ENCODE measurements at regions not wholly inside any gene's neighbourhood (a gene's known extent, or its start where the extent isn't known, plus 50 kb on each side); places are given as distances from the start of the nearest gene placed in this dataset.

DNA sequence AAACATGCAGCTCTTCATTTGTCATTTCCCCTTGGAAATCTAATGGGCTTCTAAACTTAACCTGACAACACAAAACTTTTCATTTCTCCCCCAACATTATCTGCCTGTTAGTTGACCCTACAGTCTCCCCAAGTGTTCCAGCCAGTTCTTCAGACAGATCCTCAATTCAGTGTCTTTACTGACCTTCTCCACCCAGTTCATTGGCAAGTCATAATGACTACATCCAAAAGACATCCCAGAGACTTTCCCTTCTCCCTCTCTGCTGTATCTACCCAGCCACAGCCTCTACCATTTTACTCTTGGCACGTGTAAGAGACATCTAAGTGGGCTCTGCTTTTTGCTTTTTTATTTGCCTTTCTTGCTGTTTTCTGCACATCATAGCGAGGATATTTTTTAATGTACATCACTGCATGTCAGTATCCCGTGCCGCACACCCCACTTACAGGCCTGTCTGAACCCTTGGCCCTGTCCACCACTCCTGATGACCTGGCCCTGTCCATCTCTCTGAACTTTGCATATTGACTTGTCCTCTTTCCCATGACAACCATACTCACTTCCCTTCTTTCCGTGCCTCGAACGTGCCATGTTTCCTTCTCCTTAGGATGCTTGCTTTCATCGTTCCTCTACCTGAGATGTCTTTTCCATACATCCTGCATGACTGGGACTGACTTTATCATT, 391.9 kb downstream of the IRS2 start:
- no peak for DNase-seq

DNA sequence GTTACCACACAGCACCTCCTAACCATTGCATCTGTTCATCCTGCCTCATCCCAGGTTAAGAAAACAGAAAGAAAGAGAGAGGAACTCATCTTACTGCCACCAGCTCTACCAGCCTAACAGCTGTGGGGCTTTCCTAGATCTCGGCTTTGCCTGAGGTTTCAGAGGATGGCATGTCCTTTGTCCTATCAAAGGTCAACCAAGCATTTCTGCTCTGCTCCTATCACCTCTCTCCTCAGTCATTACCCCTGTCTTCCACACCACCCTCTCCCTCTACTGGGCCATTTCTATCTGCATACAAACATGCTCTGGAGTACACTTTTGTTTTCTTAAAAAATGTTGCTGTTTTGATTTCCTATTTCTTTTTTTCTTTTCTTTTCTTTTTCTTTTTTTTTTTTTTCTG, 393.3 kb downstream of the IRS2 start:
- DNase-seq: no peak

DNA sequence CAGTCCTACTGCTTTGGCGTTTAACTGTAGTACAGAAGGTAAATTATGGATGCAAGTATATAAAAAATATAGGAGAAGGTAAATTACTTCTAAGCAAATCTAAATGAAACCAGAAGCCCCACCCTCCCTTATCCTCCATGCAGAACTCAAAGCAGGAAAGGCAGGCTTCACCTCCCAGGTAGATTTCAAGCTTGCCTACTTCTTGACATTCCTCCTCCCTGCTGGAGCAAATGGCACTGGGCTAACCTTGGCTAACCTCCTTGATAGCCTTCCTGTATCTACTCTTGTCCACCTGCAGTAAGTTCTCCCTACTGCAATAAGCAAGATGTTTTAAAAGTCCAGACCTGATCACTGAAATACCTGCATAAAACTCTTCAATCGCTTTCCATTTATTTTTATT, 396.0 kb downstream of the IRS2 start:
- no peak for DNase-seq

DNA sequence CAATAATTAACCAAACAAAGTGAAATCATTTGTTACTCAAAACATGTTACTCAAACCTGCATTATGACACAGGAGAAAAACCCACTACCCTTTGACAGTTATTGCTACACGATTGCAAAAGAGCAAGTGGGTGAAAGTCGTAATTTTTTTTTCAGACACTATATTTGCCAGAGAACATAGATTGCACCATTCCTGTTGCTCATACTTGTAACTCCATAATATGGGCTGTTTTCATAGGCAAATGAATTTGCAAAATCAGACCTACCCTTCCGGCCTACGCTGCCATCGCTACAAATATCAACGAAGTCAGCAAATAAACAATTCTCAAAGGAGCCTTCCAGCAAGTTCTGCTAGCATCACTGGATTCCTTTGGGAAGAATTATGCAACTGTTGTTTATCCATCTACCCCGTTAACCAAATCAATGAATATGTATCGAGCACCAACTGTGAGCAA, 396.5 kb downstream of the IRS2 start:
- no peak for DNase-seq

DNA sequence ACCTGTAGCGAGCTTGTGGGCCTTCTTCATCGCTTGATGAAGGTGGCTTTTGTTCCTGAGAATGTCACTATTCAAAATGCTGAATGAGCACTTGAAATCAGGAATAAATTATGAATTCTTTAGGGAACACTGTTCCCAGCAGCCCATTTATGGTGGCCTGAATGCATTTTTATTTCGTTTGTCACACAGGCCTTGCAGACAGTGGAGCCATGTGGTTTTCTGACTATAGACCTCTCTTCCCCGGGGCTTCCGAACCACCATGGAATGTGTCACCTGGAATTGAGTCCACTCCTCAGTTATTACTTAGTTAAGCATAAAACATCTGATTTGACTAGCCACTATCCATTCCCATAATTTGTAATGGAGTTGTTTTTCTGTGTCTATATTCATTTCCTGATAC, 396.9 kb downstream of the IRS2 start:
- DNase-seq: no peak

DNA sequence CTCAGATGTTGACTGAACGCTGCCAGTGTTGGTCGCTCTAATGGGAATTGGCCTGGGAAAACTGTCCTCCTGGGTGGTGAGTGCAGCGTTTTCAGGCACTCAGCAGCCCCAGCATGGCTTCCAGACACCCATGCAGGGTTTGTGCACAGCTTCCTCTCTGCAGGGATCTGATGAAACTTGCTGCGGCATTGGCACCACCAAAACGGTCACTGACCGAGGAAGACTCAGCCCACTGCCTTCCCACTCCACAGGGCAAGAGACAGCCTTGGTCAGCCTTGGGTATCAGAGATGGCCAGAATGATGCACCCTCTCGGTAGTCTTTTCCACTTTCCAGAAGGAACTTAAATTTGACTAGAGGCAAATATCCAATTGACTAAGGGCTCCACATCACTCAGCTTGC, 398.9 kb downstream of the IRS2 start:
- no peak for DNase-seq

DNA sequence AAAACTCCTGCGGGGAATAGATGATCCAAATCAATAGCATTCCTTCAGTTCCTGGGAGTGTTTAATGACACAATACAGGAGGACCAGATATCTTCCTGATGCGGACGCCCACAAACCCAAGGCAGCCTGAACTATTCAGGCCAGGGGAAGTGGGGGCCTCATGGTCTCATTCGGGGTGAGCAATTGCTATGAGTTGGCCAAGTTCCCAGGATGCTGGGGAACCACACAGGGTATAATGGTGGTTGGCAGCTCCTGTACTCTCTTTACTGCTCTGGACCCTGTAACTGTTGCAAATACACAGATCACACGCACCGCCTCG, 401.2 kb downstream of the IRS2 start:
- no peak for DNase-seq

DNA sequence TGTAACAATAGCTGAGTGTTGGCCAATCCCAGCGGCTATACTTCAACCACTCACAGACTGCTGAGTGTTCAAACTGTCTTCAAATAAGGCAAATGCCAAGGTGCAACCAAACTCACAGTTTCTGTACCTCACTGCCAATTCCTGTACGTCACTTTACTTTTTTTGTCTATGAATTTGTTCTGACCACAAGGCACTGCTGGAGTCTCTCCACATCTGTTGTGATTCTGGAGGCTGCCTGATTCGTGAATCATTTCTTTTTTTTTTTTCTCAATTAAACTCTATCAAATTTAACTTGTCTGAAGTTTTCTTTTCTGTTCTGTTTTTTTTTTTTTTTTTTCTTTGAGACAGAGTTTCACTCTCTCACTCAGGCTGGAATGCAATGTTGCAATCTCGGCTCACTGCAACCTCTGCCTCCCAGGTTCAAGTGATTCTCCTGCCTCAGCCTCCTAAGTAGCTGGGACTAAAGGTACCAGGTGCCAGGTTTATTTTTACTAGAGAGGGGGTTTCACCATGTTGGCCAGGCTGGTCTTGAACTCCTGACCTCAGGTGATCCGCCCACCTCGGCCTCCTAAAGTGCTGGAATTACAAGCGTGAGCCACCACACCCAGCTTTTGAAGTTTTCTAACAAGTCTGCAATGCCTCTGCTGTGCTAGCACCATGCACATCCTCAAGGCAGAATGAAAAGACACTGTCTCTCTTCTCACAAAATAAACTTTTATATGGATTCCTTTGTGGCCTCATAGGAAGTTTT, 401.7 kb downstream of the IRS2 start:
- no peak for DNase-seq

DNA sequence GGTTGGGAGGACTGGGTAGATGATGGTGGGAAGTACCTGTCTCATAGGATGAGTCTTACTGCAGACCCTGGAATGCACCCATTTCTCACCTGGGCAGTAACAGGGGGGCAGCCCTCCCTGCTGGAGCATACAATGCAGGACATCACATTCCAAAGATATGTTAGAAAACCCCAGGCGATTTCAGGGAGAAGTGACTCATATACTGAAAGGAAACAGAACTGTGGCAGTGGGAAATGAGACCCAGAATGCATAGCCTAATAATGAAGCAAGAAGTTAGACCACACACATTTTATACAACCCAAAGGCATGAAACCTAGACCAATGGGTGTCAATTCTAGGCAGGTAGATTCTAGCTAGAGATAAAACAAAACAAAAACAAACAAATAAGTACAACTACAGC, 402.7 kb downstream of the IRS2 start:
- no peak for DNase-seq

DNA sequence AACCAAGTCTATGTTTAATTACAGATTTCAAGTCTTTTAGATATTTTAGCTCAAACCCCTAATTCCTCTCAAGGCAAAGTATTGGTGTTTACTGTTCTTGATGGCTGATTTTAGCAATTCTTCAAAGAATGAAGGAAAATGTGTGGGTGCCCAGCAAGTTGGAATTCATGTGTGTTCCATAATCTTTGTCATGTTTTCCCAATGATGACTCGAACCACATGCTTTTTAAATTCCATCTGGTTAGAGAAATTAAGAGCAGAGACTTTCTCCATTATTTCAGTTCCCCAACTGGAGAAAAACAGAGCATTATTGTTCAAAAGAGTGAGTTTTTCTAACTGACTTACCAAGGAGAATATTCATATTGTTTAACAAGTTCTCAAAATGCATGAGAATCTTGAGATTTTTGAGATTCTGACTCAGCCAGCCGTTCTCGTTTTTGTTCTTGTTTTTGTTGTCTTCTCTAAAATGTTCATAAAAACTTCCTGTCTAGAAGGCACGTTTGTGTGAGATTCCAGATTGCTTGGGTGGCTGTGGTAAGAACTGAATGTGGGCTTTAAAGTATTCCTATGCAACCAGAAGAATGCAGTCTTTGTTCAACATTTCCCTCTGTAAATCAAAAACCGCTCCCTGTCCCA, 404.7 kb downstream of the IRS2 start:
- DNase-seq: no peak

DNA sequence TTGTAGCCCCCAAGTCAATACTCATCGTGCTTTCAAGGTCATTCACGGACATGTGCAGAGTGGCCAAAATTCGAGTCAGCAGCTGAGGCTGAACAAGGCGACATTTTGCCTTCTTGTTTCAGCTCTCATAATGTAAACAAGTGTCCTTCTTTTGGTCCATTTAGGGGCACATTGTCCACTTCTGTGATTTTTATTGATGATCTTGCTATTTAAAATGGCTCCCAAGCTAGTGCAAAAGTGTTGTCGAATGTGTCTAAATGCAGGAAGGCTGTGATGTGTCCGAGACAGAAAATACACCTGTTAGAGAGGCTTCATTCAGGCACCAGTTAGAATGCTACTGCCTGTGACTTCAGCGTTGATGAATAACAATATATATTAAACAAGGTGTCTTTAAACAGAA, 405.9 kb downstream of the IRS2 start:
- no peak for DNase-seq

DNA sequence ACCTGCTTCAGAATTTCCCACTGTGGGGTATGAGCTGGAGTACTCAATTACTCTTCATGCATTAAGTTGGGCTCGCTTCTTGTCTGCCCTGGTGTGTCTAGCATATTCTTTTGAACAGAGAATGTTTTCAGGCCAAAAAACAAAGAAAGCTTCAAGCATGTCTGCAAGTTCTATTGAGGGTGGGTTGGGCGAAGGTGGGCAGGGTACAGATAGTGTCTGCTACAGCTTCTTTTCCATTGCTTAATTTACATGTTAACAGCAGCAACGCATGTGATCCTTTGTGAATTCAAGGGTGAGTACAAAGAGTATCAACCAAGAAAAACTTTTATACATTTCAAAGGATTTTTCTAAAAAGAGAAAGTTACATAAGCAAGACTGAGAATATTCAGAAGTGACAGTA, 406.5 kb downstream of the IRS2 start:
- no peak for DNase-seq

DNA sequence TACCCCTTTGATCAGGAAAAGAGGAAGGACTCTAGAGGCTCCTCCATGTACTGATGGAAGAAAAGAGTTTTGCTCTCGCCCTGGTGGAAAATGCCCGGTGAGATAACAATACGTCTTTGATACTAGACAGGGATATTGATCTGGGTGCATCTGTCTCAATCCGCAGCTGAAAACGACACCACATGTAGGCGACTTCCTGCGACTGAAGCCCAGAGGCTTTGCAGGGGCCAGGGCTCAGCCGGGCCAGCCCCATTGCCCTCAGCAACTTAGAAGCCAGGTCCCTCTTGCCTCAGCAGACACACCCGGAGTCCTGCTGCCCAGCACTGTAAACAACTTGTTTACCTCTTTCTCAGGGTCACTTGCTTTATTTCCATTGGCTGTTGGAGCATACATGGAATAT, 409.4 kb downstream of the IRS2 start:
- DNase-seq: no peak

DNA sequence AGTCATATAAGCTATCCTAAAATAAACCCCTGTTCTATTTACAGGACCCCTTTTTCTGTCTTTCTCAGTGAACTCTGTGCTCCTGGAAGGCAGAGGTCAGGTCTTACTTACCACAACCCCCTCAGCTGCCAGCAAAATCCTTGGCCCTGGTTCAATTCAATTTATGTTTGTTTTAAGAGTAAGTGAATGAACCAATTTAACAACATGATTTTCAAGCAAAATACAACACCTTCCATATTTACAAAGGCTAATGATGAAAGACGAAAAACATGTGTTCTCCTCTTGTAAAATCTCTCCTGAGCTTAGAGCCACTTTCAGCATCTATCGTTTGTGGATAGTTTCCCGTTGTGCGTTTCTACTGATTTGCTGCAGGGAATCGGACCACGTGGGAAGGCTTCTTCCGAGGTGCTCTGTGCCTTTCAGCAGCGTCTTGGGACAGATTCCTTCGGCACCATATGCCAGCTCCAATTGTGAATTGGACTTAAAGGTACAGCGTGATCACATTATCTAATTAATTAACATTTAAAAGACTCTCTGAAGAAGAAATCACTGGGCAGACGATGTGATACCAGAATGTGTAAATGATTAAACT, 411.7 kb downstream of the IRS2 start:
- no peak for DNase-seq

DNA sequence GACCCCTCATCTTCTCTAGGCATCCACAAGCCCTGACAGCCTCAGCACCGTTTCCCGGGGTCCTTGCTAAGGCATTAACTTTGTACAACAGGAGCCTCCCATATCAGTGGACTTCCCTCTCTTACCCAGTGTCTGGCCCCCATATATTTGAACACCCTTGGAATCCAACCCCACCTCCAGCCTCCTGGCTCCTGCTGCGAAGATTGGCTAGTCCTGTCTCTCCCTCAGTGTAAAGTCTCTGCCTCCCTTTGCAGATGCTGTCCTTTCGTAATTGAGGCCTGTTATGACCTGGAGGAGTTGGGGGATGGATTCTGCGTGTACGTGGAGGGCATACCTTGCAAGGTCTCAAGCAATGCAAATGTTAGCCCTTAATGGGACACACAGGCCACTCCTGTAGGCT, 413.7 kb downstream of the IRS2 start:
- DNase-seq: no peak

DNA sequence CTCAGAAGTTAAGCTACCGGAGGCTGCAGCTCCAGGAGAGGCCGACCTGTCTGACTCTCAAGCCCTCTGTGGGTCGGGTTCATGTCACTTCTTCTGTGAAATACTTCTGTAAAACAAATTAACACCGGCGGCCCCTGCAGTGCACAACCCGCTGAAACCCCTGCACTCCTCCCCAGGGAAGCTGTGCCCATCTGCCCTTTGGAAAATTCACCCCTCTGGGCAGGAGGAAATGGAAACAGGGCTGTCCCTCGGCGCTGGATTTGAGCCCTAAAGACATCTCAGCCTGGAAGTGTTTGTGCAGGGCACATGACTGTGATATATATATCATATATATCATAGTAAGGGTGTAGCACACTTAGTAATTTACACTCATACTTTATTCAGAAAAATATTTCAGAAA, 415.3 kb downstream of the IRS2 start:
- peak; percentile 57 for DNase-seq

DNA sequence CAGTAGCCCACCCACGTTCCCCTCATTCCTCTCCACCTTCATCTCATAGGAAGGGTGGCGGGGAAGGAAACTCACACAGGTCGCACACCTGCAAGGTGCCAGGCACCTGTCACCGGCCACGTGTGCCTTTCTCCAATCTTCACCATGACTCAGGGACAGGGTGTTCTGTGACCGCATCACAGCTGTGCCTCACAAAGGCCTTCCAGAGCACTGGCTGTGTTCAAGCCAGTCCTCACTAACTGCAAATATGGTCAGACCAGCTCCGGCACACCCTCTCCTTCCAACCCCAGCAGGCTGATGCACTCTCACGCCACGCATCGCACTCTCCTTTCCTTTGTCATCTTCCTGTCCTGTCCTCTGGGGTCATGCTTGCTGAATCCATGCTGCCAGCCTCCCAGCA, 415.9 kb downstream of the IRS2 start:
- no peak for DNase-seq

DNA sequence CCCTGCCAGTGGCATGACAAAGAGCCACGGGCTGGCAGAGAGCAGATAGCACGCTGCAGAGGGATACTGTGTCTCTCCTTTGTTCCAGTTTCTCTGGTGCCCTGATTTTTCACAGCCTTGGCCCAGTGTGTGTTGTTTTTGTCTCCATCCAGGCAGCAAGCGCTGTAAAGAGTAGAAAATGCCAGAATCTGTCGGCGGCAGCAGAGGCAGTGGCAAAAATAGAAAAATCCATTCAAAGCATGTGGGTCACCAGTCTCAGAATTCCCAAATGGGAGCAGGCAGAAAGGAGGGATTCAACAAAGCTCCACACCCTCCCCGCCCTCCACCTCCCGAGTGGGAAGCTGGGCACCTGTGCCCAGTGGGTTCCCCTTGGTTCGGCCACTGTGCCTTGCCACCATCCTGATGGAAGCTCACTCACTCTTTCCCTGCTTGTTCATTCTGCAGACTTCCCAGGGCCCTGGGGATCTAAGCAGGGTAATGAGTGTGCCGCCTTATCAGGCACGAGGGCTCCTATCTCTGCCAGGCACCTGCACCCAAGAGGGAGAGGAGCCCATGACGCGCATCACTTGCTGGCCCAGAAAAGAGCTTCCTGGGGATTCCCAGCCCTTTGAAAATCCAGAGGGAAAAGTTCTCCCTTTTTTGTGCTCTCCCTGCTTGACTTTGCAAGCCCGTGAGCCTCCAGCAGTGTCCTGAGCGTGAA, 416.9 kb downstream of the IRS2 start:
- DNase-seq: peak; percentile 51

DNA sequence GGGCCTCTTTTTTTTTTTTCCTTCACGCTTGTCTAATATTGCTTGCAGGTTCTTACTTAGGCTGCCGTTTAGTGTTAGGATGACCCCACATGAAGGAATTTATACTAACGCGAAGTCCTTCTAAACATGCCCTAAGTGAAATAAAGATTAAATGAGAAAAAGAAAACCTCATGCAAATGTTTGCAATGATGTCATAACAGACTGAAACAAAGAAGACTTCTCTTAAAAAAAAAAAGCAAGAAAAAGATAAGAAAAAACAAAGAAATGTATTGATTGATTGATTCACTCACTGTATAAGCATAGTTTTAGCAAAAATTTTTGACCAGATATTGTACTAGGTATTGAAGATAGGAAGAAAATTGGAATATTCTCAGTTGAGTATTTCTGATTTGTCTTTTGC, 418.2 kb downstream of the IRS2 start:
- DNase-seq: no peak

DNA sequence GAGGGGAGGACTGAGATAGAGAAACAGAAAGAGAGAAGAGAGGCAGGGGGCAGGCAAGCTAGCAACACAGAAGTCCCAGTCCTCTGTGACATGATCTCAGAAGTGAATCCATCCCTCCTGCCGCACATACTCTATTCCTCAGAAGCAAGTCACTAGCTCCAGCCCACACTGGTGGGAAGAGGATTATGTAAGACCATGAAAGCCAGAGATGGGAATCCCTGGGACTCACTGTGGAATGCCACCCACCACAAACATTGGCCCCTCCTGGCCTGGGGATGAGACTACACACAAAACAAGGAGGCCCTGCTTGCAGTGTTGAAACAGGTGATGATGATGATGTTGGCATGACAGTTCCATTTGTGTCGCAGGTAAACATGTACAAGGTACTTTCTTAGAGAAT, 419.9 kb downstream of the IRS2 start:
- no peak for DNase-seq

DNA sequence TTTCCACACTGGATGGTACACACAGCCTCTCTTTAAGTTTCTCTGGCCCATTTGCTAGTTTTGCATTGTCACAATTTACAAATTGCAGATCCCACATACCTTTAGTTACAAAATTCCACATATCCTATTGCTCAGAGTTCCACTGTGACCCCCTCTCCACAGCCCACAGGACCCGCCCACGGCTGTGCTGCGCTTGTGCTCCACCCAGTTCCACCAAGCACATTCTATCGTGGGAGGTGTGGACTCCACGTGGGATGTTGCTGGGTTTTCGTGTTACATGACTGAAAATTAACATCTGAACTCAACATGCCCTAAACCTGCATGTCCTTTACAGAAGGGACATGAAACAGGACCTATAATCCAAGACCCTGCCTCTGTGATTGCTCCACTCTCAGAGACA, 423.0 kb downstream of the IRS2 start:
- DNase-seq: no peak

DNA sequence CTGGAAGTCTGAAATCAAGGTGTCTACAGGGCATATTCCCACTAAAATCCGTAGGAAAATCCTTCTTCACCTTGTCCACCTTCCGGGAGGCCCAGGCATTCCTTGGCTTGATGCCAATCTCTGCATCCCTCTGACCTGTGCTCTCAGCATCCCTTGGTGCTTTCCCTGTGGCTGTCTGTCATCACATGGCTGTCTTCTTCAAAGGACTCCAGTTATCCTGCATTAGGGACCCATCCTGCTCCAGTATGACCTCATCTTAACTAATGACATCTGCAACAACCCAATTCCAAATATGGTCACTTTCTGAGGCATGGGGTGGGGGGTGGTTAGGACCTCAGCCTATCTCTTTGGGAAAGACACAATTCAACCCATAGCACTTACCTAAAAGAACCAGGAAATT, 423.8 kb downstream of the IRS2 start:
- DNase-seq: no peak

DNA sequence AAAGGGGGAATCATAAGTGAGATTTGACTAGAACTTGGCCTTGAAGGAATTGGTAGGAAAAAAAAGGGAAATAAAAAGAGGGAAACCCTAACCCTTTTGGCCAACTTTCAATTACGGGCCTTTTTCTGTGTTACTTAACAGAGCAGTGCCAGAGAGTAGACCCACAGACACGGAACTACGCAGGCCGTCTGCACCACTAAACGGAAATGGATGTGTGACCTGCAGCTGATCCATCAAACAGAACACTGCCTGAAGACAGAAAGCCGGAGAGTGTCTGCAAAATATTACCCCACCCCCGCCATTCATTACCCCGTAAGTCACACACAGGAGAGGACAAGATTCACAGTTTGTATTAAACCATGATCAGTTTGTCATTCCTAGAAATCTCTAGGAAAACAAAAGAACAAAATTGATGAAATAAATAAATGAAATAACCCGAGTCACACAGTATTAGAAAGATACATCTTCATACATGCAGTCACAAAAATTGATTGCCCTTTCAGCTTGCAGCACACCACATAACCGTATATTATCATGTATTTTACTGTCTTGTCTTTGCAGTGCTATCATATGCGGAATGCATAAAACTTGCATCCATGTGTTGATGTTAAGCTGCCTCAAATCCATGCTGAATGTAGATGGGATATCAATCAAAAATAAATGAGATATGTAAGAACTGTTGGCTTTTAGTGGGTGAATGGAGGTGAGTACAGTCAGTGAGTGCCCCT, 424.7 kb downstream of the IRS2 start:
- DNase-seq: no peak

All from retina (tissue), 1 donor.